ENCODE measurements at regions not wholly inside any gene's neighbourhood (a gene's known extent, or its start where the extent isn't known, plus 50 kb on each side); places are given as distances from the start of the nearest gene placed in this dataset.

- intact Hi-C loops (cut with DNase I; ENCODE audit: low total_unique reads) (no loop called here), in situ Hi-C loops (cut with MboI; ENCODE audit: low sequenced_read_pairs in 4 of 4) (no loop called here)
- peaks cover 0 to 21% of the 10 kb centered on the region in 2 donors for H3K4me1 ChIP-seq
- ATAC-seq (no peak), DNase-seq (no peak)
- peaks cover 0 to 4% (median 3%) of the 10 kb centered on the region in 3 donors for H3K27me3 ChIP-seq
- H3K4me3 ChIP-seq: no peak overlapping the region
- no peak overlapping the region for H3K27ac ChIP-seq
- no peaks in the 10 kb centered on the region for H3K9me3 ChIP-seq
- no peaks in the 10 kb centered on the region for H3K36me3 ChIP-seq
- no peak for TF ChIP-seq CTCF (IDR thresholded peaks at IDR 0.05 in 4 of 5, conservative IDR thresholded peaks at IDR 0.05 in 1 of 5)
- no peak for TF ChIP-seq POLR2A (IDR thresholded peaks at IDR 0.05)
These were observed 122.3 kb downstream of the FOXD2 start for GRCh38 chr1:47559944-47560695.

DNA sequence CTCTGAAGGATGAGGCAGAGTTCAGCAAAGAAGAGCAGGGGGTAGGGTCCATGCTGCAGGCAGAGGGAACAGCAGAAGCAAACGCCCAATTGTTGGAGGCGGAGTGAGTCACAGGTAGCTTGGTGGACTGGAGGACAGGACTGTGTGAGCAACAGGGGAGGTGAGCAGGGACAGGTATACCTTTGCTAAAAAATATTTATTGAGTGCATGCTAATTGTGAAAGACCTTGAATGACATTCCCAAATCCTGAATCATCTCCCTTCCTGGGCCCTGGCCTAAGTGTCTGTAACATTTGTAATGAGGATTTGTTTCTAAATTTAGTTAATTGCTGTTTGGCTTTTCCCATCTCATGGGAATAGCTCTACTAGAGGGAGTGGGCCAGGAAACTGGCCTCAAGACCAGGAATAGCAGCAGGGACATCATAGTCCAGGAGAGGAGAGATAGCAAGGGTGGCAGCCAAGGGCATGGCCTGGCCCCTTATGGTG, 123.7 kb downstream of the FOXD2 start:
- H3K36me3 ChIP-seq: no peaks in the 10 kb centered on the region
- no peak overlapping the region for H3K4me3 ChIP-seq
- H3K27ac ChIP-seq: no peak overlapping the region
- H3K4me1 ChIP-seq: peaks cover 0 to 21% of the 10 kb centered on the region in 2 donors
- H3K27me3 ChIP-seq: peaks cover 0 to 4% (median 3%) of the 10 kb centered on the region in 3 donors
- in situ Hi-C loops (cut with MboI; ENCODE audit: low sequenced_read_pairs in 4 of 4) (no loop called here), intact Hi-C loops (cut with DNase I; ENCODE audit: low total_unique reads) (no loop called here)
- DNase-seq (no peak), ATAC-seq (peak; percentile 41 to 54)
- H3K9me3 ChIP-seq: no peaks in the 10 kb centered on the region
- TF ChIP-seq CTCF (IDR thresholded peaks at IDR 0.05 in 4 of 5, conservative IDR thresholded peaks at IDR 0.05 in 1 of 5): no peak

GRCh38 chr1:47562147-47562546, 124.3 kb downstream of the FOXD2 start:
- Histone ChIP-seq H3K27me3 (peaks cover 0 to 4% (median 3%) of the 10 kb centered on the region in 3 donors), H3K4me3 (no peak overlapping the region), H3K4me1 (peaks cover 0 to 21% of the 10 kb centered on the region in 2 donors), H3K27ac (no peak overlapping the region), H3K36me3 (no peaks in the 10 kb centered on the region), H3K9me3 (no peaks in the 10 kb centered on the region)
- no peak for DNase-seq
- in situ Hi-C loops (cut with MboI; ENCODE audit: low sequenced_read_pairs in 4 of 4): no loop called here
- ATAC-seq: no peak
- intact Hi-C loops (cut with DNase I; ENCODE audit: low total_unique reads): no loop called here
- no peak for TF ChIP-seq CTCF (IDR thresholded peaks at IDR 0.05 in 4 of 5, conservative IDR thresholded peaks at IDR 0.05 in 1 of 5)
- no peak for TF ChIP-seq POLR2A (IDR thresholded peaks at IDR 0.05)

DNA sequence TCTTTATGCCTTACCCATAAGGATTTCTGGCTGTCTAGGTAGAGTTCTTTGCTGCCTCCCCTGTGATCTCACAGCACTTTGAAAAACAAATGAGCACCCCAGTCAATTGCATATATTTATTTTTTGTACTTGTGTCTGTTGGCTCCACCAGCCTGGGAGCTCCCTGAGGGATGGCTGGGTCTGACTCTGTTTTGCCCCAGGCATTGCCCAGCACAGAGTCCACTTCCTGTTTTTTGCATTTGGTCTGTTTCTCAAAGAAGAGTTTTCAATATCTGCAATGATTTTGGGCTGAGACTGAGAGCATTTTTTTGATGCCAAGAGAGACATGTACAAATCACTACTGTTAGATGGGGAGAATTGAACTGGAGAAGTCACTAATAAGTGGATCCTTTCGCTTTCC, 125.0 kb downstream of the FOXD2 start:
- Histone ChIP-seq H3K27ac (no peak overlapping the region), H3K36me3 (no peaks in the 10 kb centered on the region), H3K4me1 (peaks cover 0 to 21% of the 10 kb centered on the region in 2 donors), H3K4me3 (no peak overlapping the region), H3K27me3 (peaks cover 0 to 4% (median 3%) of the 10 kb centered on the region in 3 donors), H3K9me3 (no peaks in the 10 kb centered on the region)
- no peak for ATAC-seq
- TF ChIP-seq POLR2A (IDR thresholded peaks at IDR 0.05) (no peak), CTCF (IDR thresholded peaks at IDR 0.05 in 4 of 5, conservative IDR thresholded peaks at IDR 0.05 in 1 of 5) (no peak)
- in situ Hi-C loops (cut with MboI; ENCODE audit: low sequenced_read_pairs in 4 of 4): no loop called here
- intact Hi-C loops (cut with DNase I; ENCODE audit: low total_unique reads): no loop called here
- no peak for DNase-seq
